NCI-H146 treated with DMSO at 0.1 percent for 48 hours (cell line): ENCODE measurements at regions not wholly inside any gene's neighbourhood (a gene's known extent, or its start where the extent isn't known, plus 50 kb on each side); places are given as distances from the start of the nearest gene placed in this dataset.
"Not testable (repeated sequence)": the region's sequence is repeated elsewhere in the genome, so short reads cannot be mapped to it uniquely, and the experiment has no call there.

ENCODE experiments used
- DNase-seq: peaks from one replicate; lab custom pipeline; 2025; ENCODE audit not compliant: unreplicated experiment; lab: John Stamatoyannopoulos, UW

GRCh38 chr5:155489949-155490348, 476.4 kb downstream of the KIF4B start:
- DNase-seq: no peak

- DNase-seq: no peak
These were observed 478.6 kb downstream of the KIF4B start for GRCh38 chr5:155492191-155492590.

GRCh38 chr5:155504606-155505005, 491.1 kb downstream of the KIF4B start:
- DNase-seq: no peak

GRCh38 chr5:155507363-155507762, 493.8 kb downstream of the KIF4B start:
- DNase-seq: no peak

- DNase-seq: no peak
These were observed 495.1 kb downstream of the KIF4B start for GRCh38 chr5:155508673-155509072.

- DNase-seq: no peak
These were observed 498.8 kb downstream of the KIF4B start for GRCh38 chr5:155512329-155512728.

GRCh38 chr5:155514105-155514563, 500.6 kb downstream of the KIF4B start:
- DNase-seq: no peak

- DNase-seq: no peak
These were observed 509.0 kb downstream of the KIF4B start for GRCh38 chr5:155522540-155522939.

GRCh38 chr5:155529362-155529761, 515.8 kb downstream of the KIF4B start:
- DNase-seq: no peak

- DNase-seq: no peak
These were observed 516.5 kb downstream of the KIF4B start for GRCh38 chr5:155530046-155530445.

GRCh38 chr5:155532621-155533311, 519.2 kb downstream of the KIF4B start:
- no peak for DNase-seq

- peak; percentile 25 for DNase-seq
These were observed 526.5 kb downstream of the KIF4B start for GRCh38 chr5:155540000-155540595.

GRCh38 chr5:155546075-155546474, 532.5 kb downstream of the KIF4B start:
- no peak for DNase-seq

GRCh38 chr5:155554500-155554899, 540.9 kb downstream of the KIF4B start:
- DNase-seq: no peak

- no peak for DNase-seq
These were observed 542.7 kb downstream of the KIF4B start for GRCh38 chr5:155556222-155556621.

- DNase-seq: no peak
These were observed 543.1 kb downstream of the KIF4B start for GRCh38 chr5:155556700-155557099.

- DNase-seq: no peak
These were observed 548.6 kb downstream of the KIF4B start for GRCh38 chr5:155562158-155562557.

- DNase-seq: no peak
These were observed 551.0 kb downstream of the KIF4B start for GRCh38 chr5:155564541-155564940.

- no peak for DNase-seq
These were observed 562.3 kb downstream of the KIF4B start for GRCh38 chr5:155575861-155576260.

GRCh38 chr5:155586808-155587207, 573.3 kb downstream of the KIF4B start:
- not testable (repeated sequence) for DNase-seq

- DNase-seq: peak; percentile 9
These were observed 573.9 kb downstream of the KIF4B start for GRCh38 chr5:155587458-155587857.

- DNase-seq: no peak
These were observed 577.7 kb downstream of the KIF4B start for GRCh38 chr5:155591273-155591672.

- DNase-seq: no peak
These were observed 580.7 kb downstream of the KIF4B start for GRCh38 chr5:155594270-155594669.
